ENCODE measurements at regions not wholly inside any gene's neighbourhood (a gene's known extent, or its start where the extent isn't known, plus 50 kb on each side); places are given as distances from the start of the nearest gene placed in this dataset.
A peak's percentile ranks its signal among the peaks of the same experiment; 100 is the strongest.

DNA sequence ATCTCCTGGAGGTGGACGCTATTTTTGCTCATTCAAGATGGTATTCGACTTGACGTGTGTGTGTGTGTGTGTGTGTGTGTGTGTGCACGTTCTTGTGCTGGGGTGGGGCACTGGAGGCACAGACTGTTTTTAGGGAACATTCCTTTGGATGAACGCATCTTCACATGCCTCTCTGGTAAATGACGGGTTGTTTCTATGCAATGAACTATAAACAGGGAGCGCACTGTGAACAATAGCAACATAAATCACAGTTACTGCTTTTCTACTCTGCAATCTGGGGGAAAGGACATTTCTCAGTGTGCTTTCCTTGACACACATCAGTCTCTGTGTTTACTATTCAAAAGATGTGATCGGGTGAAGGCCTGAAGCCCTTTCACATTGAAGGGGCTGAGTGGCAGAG is 120.1 kb upstream of the PITRM1 start:
- no peak for FAIRE-seq
- Histone ChIP-seq H3K4me3 (replicated peaks in 1 of 3; ENCODE audit: insufficient read depth in 1 of 3, low read depth in 1 of 3, low read length in 3 of 3) (no peak overlapping the region), H3K4me1 (ENCODE audit: control insufficient read depth, extremely low read depth, insufficient read depth, low read length) (no peaks in the 10 kb centered on the region), H3K9me3 (replicated peaks; ENCODE audit: control insufficient read depth, insufficient read depth, low read length) (no peaks in the 10 kb centered on the region), H3K4me2 (ENCODE audit: insufficient read depth, low read length) (no peak overlapping the region), H3K36me3 (ENCODE audit: control insufficient read depth in 2 of 2, extremely low read depth in 1 of 2, insufficient read depth in 2 of 2, low read length in 2 of 2) (no peaks in the 10 kb centered on the region), H4K20me1 (replicated peaks; ENCODE audit: control insufficient read depth, extremely low read depth, insufficient read depth, low read length) (no peaks in the 10 kb centered on the region), H3K9ac (replicated peaks; ENCODE audit: extremely low read depth, insufficient read depth, low read length) (no peak overlapping the region), H2AFZ (ENCODE audit: low read depth, low read length) (peak overlapping the region; percentile 11), H3K27me3 (ENCODE audit: control insufficient read depth in 2 of 2, insufficient read depth in 2 of 2, low read length in 2 of 2) (peaks cover 2 to 3% of the 10 kb centered on the region in 2 experiments), H3K9me1 (replicated peaks; ENCODE audit: control insufficient read depth, extremely low read depth, insufficient read depth, low read length) (no peaks in the 10 kb centered on the region), H3K27ac (ENCODE audit: insufficient read depth, low read depth, low read length) (no peak overlapping the region), H3K79me2 (ENCODE audit: control insufficient read depth, insufficient read depth, low read length) (no peaks in the 10 kb centered on the region)
- ChIA-PET POLR2A (no interaction called here), CTCF (interaction anchor here (0.6 kb wide), 1 partner anchor 41 kb away, joined by 6 read pairs; no protein-coding TSS in a partner anchor)
- intact Hi-C loops (cut with micrococcal nuclease), result no loop called here
- peak; percentile 70 for DNase-seq (ENCODE audit: low read depth, low spot score)
- dilution Hi-C loops (cut with MboI; ENCODE audit: extremely low pct_ligation_motif_present, low sequenced_read_pairs), result no loop called here
- TF ChIP-seq FOS (IDR thresholded peaks at IDR 0.05; ENCODE audit: borderline replicate concordance, insufficient read depth, low read length), result no peak
- no peak for TF ChIP-seq GATA2 (IDR thresholded peaks at IDR 0.05; ENCODE audit: insufficient read depth, insufficient read length, low read depth, low read length)
- TF ChIP-seq POLR2A (IDR thresholded peaks at IDR 0.05; ENCODE audit: low read depth, low read length), result no peak
- TF ChIP-seq, protein P1, sequence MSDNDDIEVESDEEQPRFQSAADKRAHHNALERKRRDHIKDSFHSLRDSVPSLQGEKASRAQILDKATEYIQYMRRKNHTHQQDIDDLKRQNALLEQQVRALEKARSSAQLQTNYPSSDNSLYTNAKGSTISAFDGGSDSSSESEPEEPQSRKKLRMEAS (IDR thresholded peaks at IDR 0.05; ENCODE audit: insufficient read depth, insufficient read length), result no peak
- TF ChIP-seq, protein P2, sequence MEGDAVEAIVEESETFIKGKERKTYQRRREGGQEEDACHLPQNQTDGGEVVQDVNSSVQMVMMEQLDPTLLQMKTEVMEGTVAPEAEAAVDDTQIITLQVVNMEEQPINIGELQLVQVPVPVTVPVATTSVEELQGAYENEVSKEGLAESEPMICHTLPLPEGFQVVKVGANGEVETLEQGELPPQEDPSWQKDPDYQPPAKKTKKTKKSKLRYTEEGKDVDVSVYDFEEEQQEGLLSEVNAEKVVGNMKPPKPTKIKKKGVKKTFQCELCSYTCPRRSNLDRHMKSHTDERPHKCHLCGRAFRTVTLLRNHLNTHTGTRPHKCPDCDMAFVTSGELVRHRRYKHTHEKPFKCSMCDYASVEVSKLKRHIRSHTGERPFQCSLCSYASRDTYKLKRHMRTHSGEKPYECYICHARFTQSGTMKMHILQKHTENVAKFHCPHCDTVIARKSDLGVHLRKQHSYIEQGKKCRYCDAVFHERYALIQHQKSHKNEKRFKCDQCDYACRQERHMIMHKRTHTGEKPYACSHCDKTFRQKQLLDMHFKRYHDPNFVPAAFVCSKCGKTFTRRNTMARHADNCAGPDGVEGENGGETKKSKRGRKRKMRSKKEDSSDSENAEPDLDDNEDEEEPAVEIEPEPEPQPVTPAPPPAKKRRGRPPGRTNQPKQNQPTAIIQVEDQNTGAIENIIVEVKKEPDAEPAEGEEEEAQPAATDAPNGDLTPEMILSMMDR (IDR thresholded peaks at IDR 0.05; ENCODE audit: extremely low read depth in 1 of 2, insufficient read depth in 1 of 2, low read depth in 1 of 2, low read length in 2 of 2), result no peak
- BruUV-seq (replicated peaks), result no TSS peak

DNA sequence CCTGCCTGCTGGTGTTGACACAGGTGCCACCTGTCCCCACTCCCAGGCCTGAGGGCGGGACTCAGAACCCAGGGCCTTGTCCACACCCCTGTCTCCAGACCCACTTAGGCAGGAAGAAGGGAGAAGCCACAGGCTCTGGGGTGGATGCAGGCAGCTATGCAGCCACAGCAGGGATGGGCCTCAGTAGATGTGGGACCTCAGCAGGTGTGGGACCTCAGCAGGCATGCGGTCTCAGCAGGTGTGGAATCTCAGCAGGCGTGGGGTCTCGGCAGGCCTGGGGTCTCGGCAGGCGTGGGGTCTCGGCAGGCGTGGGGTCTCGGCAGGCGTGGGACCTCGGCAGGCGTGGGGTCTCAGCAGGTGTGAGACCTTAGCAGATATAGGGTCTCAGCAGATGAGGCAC is 118.0 kb upstream of the PITRM1 start:
- TF ChIP-seq, protein P1 (IDR thresholded peaks at IDR 0.05; ENCODE audit: insufficient read depth, insufficient read length), result no peak
- TF ChIP-seq POLR2AphosphoS5 (IDR thresholded peaks at IDR 0.05; ENCODE audit: insufficient read depth, low read depth, low read length), result no peak
- TF ChIP-seq GATA2 (IDR thresholded peaks at IDR 0.05; ENCODE audit: insufficient read depth, insufficient read length, low read depth, low read length), result no peak
- TF ChIP-seq, protein P2 (IDR thresholded peaks at IDR 0.05; ENCODE audit: extremely low read depth in 1 of 2, insufficient read depth in 1 of 2, low read depth in 1 of 2, low read length in 2 of 2), result no peak
- no peak for TF ChIP-seq JUN (IDR thresholded peaks at IDR 0.05; ENCODE audit: borderline replicate concordance, insufficient read depth, insufficient read length, low read depth)
- no peak for TF ChIP-seq FOS (IDR thresholded peaks at IDR 0.05; ENCODE audit: borderline replicate concordance, insufficient read depth, low read length)
- Histone ChIP-seq H3K4me1 (ENCODE audit: control insufficient read depth, extremely low read depth, insufficient read depth, low read length) (no peaks in the 10 kb centered on the region), H4K20me1 (replicated peaks; ENCODE audit: control insufficient read depth, extremely low read depth, insufficient read depth, low read length) (no peaks in the 10 kb centered on the region), H3K9ac (replicated peaks; ENCODE audit: extremely low read depth, insufficient read depth, low read length) (no peak overlapping the region), H2AFZ (ENCODE audit: low read depth, low read length) (no peak overlapping the region), H3K36me3 (ENCODE audit: control insufficient read depth in 2 of 2, extremely low read depth in 1 of 2, insufficient read depth in 2 of 2, low read length in 2 of 2) (no peaks in the 10 kb centered on the region), H3K9me1 (replicated peaks; ENCODE audit: control insufficient read depth, extremely low read depth, insufficient read depth, low read length) (no peaks in the 10 kb centered on the region), H3K4me2 (ENCODE audit: insufficient read depth, low read length) (no peak overlapping the region), H3K4me3 (replicated peaks in 1 of 3; ENCODE audit: insufficient read depth in 1 of 3, low read depth in 1 of 3, low read length in 3 of 3) (no peak overlapping the region), H3K9me3 (replicated peaks; ENCODE audit: control insufficient read depth, insufficient read depth, low read length) (no peaks in the 10 kb centered on the region), H3K79me2 (ENCODE audit: control insufficient read depth, insufficient read depth, low read length) (no peaks in the 10 kb centered on the region), H3K27ac (ENCODE audit: insufficient read depth, low read depth, low read length) (no peak overlapping the region), H3K27me3 (ENCODE audit: control insufficient read depth in 2 of 2, insufficient read depth in 2 of 2, low read length in 2 of 2) (peaks cover 0 to 11% of the 10 kb centered on the region in 2 experiments)
- no TSS peak for BruUV-seq (replicated peaks)
- DNase-seq (ENCODE audit: low read depth, low spot score) (no peak), FAIRE-seq (no peak)
- CTCF ChIA-PET, result no interaction called here
- dilution Hi-C loops (cut with MboI; ENCODE audit: extremely low pct_ligation_motif_present, low sequenced_read_pairs), result no loop called here
- POLR2A ChIA-PET, result no interaction called here
- intact Hi-C loops (cut with micrococcal nuclease), result no loop called here
